Muscle layer of duodenum (tissue), 2 donors: ENCODE measurements at regions not wholly inside any gene's neighbourhood (a gene's known extent, or its start where the extent isn't known, plus 50 kb on each side); places are given as distances from the start of the nearest gene placed in this dataset.
"Not testable (repeated sequence)": the region's sequence is repeated elsewhere in the genome, so short reads cannot be mapped to it uniquely, and the experiment has no call there.

Experiments used
- H3K27ac ChIP-seq: one replicate; pipeline ENCODE4 v1.7.0; 2013; ENCODE audit warnings: mild to moderate bottlenecking, low read length
- H3K27me3 ChIP-seq: one replicate; pipeline ENCODE4 v1.7.0; 2013; ENCODE audit warnings: low read depth, mild to moderate bottlenecking, control low read depth, low read length
- H3K36me3 ChIP-seq, 2 donors: one replicate each; pipeline ENCODE4 v1.7.0; 2013; ENCODE audit warnings: low read length in 2 of 2, control low read depth in 1 of 2, mild to moderate bottlenecking in 1 of 2; ENCODE audit not compliant: insufficient read depth in 2 of 2, control insufficient read depth in 1 of 2
- H3K4me1 ChIP-seq, 2 donors: one replicate each; pipeline ENCODE4 v1.7.0; 2013; ENCODE audit warnings: low read length in 2 of 2, mild to moderate bottlenecking in 2 of 2, control low read depth in 1 of 2, moderate library complexity in 1 of 2; ENCODE audit not compliant: insufficient read depth in 2 of 2, control insufficient read depth in 1 of 2
- H3K4me3 ChIP-seq, 2 donors: one replicate each; pipeline ENCODE4 v1.7.0; 2013; ENCODE audit warnings: low read length in 2 of 2, low read depth in 1 of 2, mild to moderate bottlenecking in 1 of 2
- H3K9me3 ChIP-seq, 2 donors: one replicate each; pipeline ENCODE4 v1.7.0; 2013; ENCODE audit warnings: low read length in 2 of 2, control low read depth in 1 of 2, mild to moderate bottlenecking in 1 of 2; ENCODE audit not compliant: control insufficient read depth in 1 of 2
- donor health status: healthy.

DNA sequence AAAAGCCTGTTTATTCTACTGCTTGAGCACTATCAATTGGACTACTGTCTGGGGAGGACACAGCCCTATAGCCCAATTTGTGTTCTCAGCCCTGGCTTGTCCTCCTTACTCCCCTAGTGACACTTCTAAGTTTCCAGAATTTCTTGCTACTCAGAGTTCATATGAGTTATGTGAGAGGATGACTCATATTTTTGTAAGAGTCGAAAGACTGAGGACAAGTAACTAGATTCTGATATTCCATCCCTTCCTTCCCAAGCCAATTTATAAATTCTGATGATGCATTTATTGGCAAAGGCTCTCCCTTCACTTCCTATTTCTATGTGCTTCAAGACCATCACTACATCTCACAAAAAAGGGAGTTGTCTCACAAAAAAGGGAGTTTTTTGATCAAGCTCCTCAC lies 422.2 kb upstream of the DEPDC1 start:
- Histone ChIP-seq H3K27me3 (no peaks in the 10 kb centered on the region), H3K9me3 (no peaks in the 10 kb centered on the region), H3K36me3 (no peaks in the 10 kb centered on the region), H3K4me3 (no peak overlapping the region), H3K27ac (no peak overlapping the region), H3K4me1 (peaks cover 0 to 7% of the 10 kb centered on the region in 2 donors)

DNA sequence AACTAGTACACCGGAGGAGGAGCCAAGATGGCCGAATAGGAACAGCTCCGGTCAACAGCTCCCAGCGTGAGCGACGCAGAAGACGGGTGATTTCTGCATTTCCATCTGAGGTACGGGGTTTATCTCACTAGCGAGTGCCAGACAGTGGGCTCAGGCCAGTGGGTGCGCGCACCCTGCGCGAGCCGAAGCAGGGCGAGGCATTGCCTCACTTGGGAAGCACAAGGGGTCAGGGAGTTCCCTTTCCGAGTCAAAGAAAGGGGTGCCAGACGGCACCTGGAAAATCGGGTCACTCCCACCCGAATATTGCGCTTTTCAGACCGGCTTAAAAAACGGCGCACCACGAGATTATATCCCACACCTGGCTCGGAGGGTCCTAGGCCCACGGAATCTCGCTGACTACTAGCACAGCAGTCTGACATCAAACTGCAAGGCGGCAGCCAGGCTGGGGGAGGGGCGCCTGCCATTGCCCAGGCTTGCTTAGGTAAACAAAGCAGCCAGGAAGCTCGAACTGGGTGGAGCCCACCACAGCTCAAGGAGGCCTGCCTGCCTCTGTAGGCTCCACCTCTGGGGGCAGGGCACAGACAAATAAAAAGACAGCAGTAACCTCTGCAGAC lies 426.7 kb upstream of the DEPDC1 start:
- H3K27me3 ChIP-seq, H3K4me1 ChIP-seq, H3K36me3 ChIP-seq: not testable (repeated sequence)

GRCh38 chr1:68930101-68930500 lies 433.2 kb upstream of the DEPDC1 start:
- Histone ChIP-seq H3K36me3 (no peaks in the 10 kb centered on the region), H3K4me3 (no peak overlapping the region), H3K4me1 (no peaks in the 10 kb centered on the region), H3K27ac (no peak overlapping the region), H3K9me3 (no peaks in the 10 kb centered on the region), H3K27me3 (no peaks in the 10 kb centered on the region)

More for the DNA sequence above, 426.7 kb upstream of the DEPDC1 start:
- H3K4me3 ChIP-seq, H3K27ac ChIP-seq, H3K9me3 ChIP-seq: not testable (repeated sequence)

DNA sequence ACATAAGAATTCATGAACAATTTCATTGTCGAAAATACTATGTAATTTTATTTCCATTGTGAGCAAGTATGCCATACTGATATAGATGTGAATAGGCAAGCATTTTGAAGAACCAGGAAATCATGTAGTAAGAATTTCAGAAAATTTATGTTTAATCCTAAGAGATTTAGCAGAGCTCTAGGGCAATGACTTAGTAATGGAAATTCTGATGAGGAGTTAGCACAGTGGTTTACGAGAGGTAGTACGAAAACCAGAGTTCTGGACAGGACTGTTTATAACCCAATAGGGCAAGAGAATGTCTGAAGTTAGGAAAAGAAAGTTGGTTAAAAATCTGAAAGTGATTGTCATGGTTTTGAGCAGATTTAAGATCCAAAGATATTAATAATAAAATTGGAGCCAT lies 439.6 kb upstream of the DEPDC1 start:
- no peaks in the 10 kb centered on the region for H3K4me1 ChIP-seq
- H3K4me3 ChIP-seq = no peak overlapping the region
- H3K27ac ChIP-seq = no peak overlapping the region
- H3K9me3 ChIP-seq = no peaks in the 10 kb centered on the region
- H3K36me3 ChIP-seq = no peaks in the 10 kb centered on the region
- H3K27me3 ChIP-seq = no peaks in the 10 kb centered on the region

GRCh38 chr1:68938051-68938666 lies 441.3 kb upstream of the DEPDC1 start:
- Histone ChIP-seq H3K36me3 (no peaks in the 10 kb centered on the region), H3K27ac (no peak overlapping the region), H3K4me3 (no peak overlapping the region), H3K27me3 (no peaks in the 10 kb centered on the region), H3K4me1 (no peaks in the 10 kb centered on the region), H3K9me3 (no peaks in the 10 kb centered on the region)

GRCh38 chr1:68950036-68950435 lies 453.2 kb upstream of the DEPDC1 start:
- Histone ChIP-seq H3K27ac (no peak overlapping the region), H3K36me3 (no peaks in the 10 kb centered on the region), H3K4me3 (no peak overlapping the region), H3K4me1 (no peaks in the 10 kb centered on the region), H3K27me3 (no peaks in the 10 kb centered on the region), H3K9me3 (peaks cover 0 to 4% of the 10 kb centered on the region in 2 donors)

DNA sequence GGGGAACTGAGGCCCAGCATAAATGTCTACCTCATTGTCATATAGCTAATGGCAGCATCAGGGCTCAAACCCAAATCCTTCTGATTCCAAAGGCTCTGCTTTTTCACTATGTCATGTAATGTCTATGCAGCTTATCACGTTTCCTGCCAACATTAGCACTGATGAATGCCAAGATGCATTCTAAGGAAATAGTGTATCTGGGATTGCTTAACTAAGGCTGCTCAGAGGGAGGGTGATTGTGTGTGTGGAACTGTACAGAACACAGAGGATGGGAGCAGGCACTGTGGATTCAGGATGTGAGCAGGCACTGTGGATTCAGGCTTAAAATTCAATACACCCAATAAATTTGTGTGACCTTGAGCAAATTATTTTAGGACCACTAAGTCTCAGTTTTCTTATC lies 456.4 kb upstream of the DEPDC1 start:
- H3K4me1 ChIP-seq = no peaks in the 10 kb centered on the region
- H3K27ac ChIP-seq = no peak overlapping the region
- H3K4me3 ChIP-seq = no peak overlapping the region
- H3K9me3 ChIP-seq = peaks cover 0 to 4% of the 10 kb centered on the region in 2 donors
- no peaks in the 10 kb centered on the region for H3K36me3 ChIP-seq
- no peaks in the 10 kb centered on the region for H3K27me3 ChIP-seq

GRCh38 chr1:68954841-68955240 lies 458.0 kb upstream of the DEPDC1 start:
- no peaks in the 10 kb centered on the region for H3K36me3 ChIP-seq
- no peak overlapping the region for H3K27ac ChIP-seq
- no peaks in the 10 kb centered on the region for H3K4me1 ChIP-seq
- H3K27me3 ChIP-seq = no peaks in the 10 kb centered on the region
- no peak overlapping the region for H3K4me3 ChIP-seq
- H3K9me3 ChIP-seq = peaks cover 0 to 4% of the 10 kb centered on the region in 2 donors

DNA sequence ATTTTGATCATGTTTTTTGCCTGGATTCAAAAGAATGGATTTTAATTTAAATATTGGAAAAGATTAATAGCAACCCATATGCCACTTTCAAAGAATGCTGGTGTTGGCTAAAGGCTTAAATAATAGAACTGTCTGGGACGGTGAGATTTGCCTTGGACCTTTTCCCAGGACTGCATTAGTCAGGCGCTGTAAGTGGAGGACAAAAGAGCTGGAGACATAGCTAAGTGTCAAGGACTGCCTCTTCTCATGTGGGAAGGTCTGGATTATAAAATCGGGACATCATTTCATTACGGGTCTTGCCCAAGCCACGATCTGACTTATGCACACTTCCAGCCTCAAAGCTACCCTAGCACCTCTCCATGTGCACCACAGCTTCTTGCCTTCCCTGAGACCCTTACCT lies 458.5 kb upstream of the DEPDC1 start:
- H3K36me3 ChIP-seq = no peaks in the 10 kb centered on the region
- no peaks in the 10 kb centered on the region for H3K27me3 ChIP-seq
- H3K4me3 ChIP-seq = no peak overlapping the region
- no peaks in the 10 kb centered on the region for H3K4me1 ChIP-seq
- H3K27ac ChIP-seq = no peak overlapping the region
- H3K9me3 ChIP-seq = peaks cover 0 to 4% of the 10 kb centered on the region in 2 donors

- H3K36me3 ChIP-seq = no peaks in the 10 kb centered on the region
- H3K4me3 ChIP-seq = no peak overlapping the region
- H3K9me3 ChIP-seq = no peaks in the 10 kb centered on the region
- no peaks in the 10 kb centered on the region for H3K4me1 ChIP-seq
- H3K27ac ChIP-seq = no peak overlapping the region
- no peaks in the 10 kb centered on the region for H3K27me3 ChIP-seq
Observed at GRCh38 chr1:68958958-68959357, 462.1 kb upstream of the DEPDC1 start.

- Histone ChIP-seq H3K27ac (no peak overlapping the region), H3K27me3 (no peaks in the 10 kb centered on the region)
Observed at GRCh38 chr1:68959461-68960030, 462.7 kb upstream of the DEPDC1 start.

DNA sequence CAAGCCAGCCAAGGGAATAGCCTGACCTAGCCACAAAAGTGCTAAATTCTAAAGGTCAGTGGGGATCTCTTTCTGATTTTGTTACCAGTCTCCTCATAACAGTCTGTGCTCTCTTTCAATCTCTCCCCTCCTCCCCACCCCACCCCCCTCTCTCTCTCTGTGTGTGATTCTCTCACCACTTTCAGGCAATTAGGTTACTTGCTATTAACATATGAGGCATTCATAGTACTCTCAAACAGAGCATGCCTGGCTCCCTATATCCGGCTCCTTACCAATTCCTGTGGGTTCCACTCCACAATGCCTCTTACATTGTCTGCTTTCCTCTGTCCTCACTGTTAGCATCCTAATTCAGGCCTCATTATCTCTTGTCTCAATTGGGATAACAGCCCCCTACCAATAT lies 464.3 kb upstream of the DEPDC1 start:
- Histone ChIP-seq H3K27me3 (no peaks in the 10 kb centered on the region), H3K36me3 (no peaks in the 10 kb centered on the region), H3K27ac (no peak overlapping the region), H3K9me3 (no peaks in the 10 kb centered on the region), H3K4me1 (no peaks in the 10 kb centered on the region), H3K4me3 (no peak overlapping the region)

More at GRCh38 chr1:68959461-68960030, 462.7 kb upstream of the DEPDC1 start:
- no peak overlapping the region for H3K4me3 ChIP-seq
- no peaks in the 10 kb centered on the region for H3K4me1 ChIP-seq
- no peaks in the 10 kb centered on the region for H3K9me3 ChIP-seq
- no peaks in the 10 kb centered on the region for H3K36me3 ChIP-seq
